ENCODE measurements at regions not wholly inside any gene's neighbourhood (a gene's known extent, or its start where the extent isn't known, plus 50 kb on each side); places are given as distances from the start of the nearest gene placed in this dataset.

DNA sequence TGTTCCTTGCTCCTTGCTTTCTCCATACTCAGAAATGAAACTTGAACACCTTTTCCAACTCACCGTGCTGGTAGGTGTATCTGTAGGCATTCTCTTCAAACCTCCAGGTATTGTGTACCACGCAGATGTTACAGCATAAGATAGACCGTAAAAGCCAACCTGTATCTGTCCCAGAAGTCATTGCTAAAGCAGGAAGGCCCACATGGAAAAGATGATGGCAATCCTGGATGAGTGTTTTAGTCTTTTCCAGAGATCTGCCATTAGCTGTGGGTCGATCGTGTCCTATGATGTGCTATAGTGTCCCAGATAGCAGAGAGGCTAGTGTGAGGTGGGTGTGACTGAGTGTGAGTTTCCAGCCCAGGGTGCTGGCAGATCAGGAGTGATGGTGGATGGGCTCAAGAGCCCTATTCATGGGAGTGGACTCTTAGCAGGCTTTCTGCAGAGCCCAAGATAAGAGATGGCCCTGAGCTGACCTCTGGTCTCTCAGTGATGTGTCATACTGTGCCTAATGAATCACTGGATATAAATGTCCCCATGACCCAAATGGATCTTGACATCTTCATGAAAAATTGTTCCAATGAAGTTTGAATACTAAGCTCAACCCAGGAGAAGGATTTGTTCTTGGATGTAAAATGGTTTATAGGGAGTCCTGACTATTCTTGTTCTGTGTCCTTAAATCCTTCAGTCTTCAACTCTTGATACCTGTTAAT is 69.1 kb upstream of the WDR1 start:
- no peaks in the 10 kb centered on the region for H3K27me3 ChIP-seq (ENCODE audit: control insufficient read depth in 1 of 2, insufficient read depth in 2 of 2, low read length in 2 of 2)

DNA sequence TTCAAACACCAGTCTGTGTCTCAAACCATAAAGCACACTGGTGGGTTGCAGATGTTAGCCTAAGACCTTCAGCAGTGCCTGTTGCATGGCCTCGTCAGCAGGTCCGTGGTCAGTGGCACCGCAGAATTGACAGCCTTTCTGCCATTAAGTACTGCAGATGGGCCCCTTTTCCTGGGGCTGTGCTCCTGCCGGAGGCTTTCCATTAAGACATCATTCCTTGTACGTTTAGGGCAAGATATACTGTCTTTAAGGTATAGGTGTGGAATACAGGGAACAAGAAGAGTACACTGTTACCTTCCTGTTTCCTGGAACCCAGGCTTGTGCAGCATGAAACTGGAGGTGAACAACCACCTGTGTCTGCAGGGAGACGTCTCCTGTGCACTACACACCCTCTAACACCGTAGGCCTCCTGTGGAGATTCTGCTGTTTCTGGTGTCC is 67.9 kb upstream of the WDR1 start:
- H3K36me3 ChIP-seq (ENCODE audit: insufficient read depth, low read length): no peaks in the 10 kb centered on the region
- no peak overlapping the region for H3K27ac ChIP-seq (ENCODE audit: low read depth, low read length)
- H3K9me3 ChIP-seq (ENCODE audit: low read length): no peaks in the 10 kb centered on the region
- H3K27me3 ChIP-seq (ENCODE audit: control insufficient read depth in 1 of 2, insufficient read depth in 2 of 2, low read length in 2 of 2): no peaks in the 10 kb centered on the region
- H3K4me1 ChIP-seq (ENCODE audit: insufficient read depth, low read length): no peaks in the 10 kb centered on the region
- H3K4me3 ChIP-seq (ENCODE audit: low read depth in 1 of 2, low read length in 2 of 2): no peak overlapping the region
- no peak overlapping the region for H3K9ac ChIP-seq (ENCODE audit: low read length)

More for the DNA sequence above, 69.1 kb upstream of the WDR1 start:
- no peak overlapping the region for H3K9ac ChIP-seq (ENCODE audit: low read length)
- no peak overlapping the region for H3K27ac ChIP-seq (ENCODE audit: low read depth, low read length)
- H3K4me3 ChIP-seq (ENCODE audit: low read depth in 1 of 2, low read length in 2 of 2): no peak overlapping the region
- H3K9me3 ChIP-seq (ENCODE audit: low read length): no peaks in the 10 kb centered on the region
- no peaks in the 10 kb centered on the region for H3K4me1 ChIP-seq (ENCODE audit: insufficient read depth, low read length)
- H3K36me3 ChIP-seq (ENCODE audit: insufficient read depth, low read length): no peaks in the 10 kb centered on the region

DNA sequence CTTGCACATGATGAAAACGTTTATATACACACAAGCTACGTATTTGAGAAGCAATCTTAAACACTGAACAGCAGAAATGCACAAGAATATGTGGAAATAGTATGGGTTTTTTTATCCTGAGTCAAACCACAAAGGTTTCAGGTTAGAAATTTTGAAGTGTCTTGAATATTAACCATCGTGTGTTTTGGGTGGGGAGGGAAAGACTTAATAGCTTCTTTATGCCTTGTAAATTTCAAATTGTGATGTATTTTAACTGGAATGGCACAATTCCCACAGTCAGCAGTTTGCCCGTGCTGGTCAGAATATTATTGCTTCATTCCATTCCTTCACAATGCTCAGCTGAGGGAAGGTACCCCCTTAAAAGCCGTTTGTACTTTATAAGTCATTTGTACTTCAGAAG is 67.4 kb upstream of the WDR1 start:
- Histone ChIP-seq H3K27ac (ENCODE audit: low read depth, low read length) (no peak overlapping the region), H3K9me3 (ENCODE audit: low read length) (no peaks in the 10 kb centered on the region), H3K36me3 (ENCODE audit: insufficient read depth, low read length) (no peaks in the 10 kb centered on the region), H3K4me3 (ENCODE audit: low read depth in 1 of 2, low read length in 2 of 2) (no peak overlapping the region), H3K9ac (ENCODE audit: low read length) (no peak overlapping the region), H3K27me3 (ENCODE audit: control insufficient read depth in 1 of 2, insufficient read depth in 2 of 2, low read length in 2 of 2) (no peaks in the 10 kb centered on the region), H3K4me1 (ENCODE audit: insufficient read depth, low read length) (no peaks in the 10 kb centered on the region)

DNA sequence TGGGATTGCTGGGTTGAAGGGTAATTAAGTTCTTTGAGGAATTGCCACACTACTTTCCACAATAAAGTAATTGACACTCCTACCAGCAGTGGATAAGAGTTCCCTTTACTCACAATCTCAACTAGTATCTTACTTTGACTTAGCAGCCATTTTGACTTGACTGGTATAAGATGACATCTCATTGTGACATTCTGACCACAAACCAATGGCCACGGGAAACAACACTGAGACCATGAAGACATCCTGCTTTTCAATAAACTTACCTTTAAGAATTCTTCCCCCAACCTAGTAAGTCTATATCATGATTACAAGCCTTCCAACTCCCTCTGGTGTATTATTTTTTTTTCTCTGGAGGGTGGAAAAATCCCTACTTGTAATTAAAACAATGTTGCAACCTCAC is 66.9 kb upstream of the WDR1 start:
- H3K27me3 ChIP-seq (ENCODE audit: control insufficient read depth in 1 of 2, insufficient read depth in 2 of 2, low read length in 2 of 2): no peaks in the 10 kb centered on the region

DNA sequence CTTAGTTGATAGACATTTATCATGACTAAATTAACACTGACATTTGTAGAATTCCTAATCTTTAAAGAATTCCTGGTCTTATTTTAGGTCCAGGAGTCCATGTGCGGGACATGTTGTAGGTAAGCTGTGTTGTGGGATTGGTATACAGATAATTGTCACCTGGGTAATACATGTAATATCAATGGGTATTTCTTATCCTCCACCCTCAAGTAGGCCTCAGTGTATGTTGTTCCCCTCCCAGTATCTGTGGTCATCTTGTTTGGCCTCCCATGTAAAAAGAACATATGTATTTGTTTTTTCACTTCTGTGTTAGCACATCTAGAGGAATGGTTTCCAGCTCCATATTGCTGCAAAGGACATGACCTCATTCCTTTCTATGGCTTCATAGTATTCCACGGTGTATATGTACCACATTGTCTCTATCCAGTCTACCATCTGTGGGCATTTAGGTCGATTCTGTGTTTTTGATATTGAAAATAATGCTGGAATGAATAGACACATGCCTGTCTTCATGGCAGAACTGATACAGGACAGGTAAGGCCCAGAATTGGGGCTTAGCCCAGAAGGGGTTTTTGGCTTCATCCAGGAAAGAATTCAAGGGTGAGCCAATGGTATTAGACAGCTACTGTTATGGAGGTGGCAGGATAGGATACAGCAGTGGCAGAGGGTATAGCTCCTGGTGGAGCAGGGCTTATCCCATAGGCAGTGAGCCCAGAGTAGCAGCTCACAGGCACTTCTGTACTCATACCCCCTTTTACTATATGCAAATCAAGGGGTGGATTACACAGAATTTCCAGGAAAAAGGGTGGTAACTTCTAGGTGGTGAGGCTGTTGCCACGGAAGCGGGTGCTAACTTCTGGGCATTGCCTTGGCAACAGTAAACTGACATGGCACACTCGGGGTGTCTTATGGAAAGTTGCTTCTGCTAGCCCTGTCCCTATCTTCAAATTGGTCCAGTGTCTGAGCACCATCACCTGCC is 66.1 kb upstream of the WDR1 start:
- Histone ChIP-seq H3K4me1 (ENCODE audit: insufficient read depth, low read length) (no peaks in the 10 kb centered on the region), H3K4me3 (ENCODE audit: low read depth in 1 of 2, low read length in 2 of 2) (no peak overlapping the region), H3K27me3 (ENCODE audit: control insufficient read depth in 1 of 2, insufficient read depth in 2 of 2, low read length in 2 of 2) (no peaks in the 10 kb centered on the region), H3K36me3 (ENCODE audit: insufficient read depth, low read length) (no peaks in the 10 kb centered on the region), H3K27ac (ENCODE audit: low read depth, low read length) (no peak overlapping the region), H3K9ac (ENCODE audit: low read length) (no peak overlapping the region), H3K9me3 (ENCODE audit: low read length) (no peaks in the 10 kb centered on the region)

More for the DNA sequence above, 66.9 kb upstream of the WDR1 start:
- Histone ChIP-seq H3K9me3 (ENCODE audit: low read length) (no peaks in the 10 kb centered on the region), H3K36me3 (ENCODE audit: insufficient read depth, low read length) (no peaks in the 10 kb centered on the region), H3K27ac (ENCODE audit: low read depth, low read length) (no peak overlapping the region), H3K4me3 (ENCODE audit: low read depth in 1 of 2, low read length in 2 of 2) (no peak overlapping the region), H3K4me1 (ENCODE audit: insufficient read depth, low read length) (no peaks in the 10 kb centered on the region), H3K9ac (ENCODE audit: low read length) (no peak overlapping the region)

DNA sequence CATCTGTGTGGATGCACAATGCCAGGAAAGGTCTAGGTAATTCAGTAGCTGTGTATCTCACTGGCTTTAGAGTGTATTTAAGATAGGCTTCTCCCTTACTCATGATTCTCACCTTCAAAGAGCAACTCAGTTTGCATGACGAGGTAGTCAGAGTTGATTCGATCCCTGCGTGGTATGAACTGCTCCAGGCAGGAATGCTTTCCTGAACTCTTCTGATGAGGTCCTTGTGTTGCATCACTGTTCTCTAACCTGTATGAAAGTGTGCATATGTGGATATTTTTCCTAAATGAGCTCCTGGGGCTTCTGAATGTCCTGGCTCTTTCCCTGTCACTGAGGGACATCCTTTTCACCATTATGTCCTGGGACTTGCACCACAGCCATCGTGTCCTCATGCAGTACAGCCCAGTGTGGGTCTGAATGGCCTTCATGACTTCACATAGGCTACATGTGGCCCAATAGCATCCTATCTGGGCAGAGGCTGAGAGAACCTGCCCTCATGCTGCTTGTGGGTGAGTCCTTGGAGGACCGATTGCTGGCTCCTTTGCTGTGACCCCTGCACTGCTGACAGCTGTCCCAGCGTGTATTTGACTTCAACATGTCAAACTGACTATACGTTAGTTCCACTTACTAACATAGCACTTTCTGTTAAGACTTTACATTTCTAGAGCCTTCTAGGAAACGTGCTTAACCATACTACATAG is 65.3 kb upstream of the WDR1 start:
- H3K27ac ChIP-seq (ENCODE audit: low read depth, low read length): no peak overlapping the region
- no peaks in the 10 kb centered on the region for H3K9me3 ChIP-seq (ENCODE audit: low read length)
- no peak overlapping the region for H3K9ac ChIP-seq (ENCODE audit: low read length)
- H3K27me3 ChIP-seq (ENCODE audit: control insufficient read depth in 1 of 2, insufficient read depth in 2 of 2, low read length in 2 of 2): no peaks in the 10 kb centered on the region
- H3K4me1 ChIP-seq (ENCODE audit: insufficient read depth, low read length): no peaks in the 10 kb centered on the region
- H3K4me3 ChIP-seq (ENCODE audit: low read depth in 1 of 2, low read length in 2 of 2): no peak overlapping the region
- H3K36me3 ChIP-seq (ENCODE audit: insufficient read depth, low read length): no peaks in the 10 kb centered on the region

DNA sequence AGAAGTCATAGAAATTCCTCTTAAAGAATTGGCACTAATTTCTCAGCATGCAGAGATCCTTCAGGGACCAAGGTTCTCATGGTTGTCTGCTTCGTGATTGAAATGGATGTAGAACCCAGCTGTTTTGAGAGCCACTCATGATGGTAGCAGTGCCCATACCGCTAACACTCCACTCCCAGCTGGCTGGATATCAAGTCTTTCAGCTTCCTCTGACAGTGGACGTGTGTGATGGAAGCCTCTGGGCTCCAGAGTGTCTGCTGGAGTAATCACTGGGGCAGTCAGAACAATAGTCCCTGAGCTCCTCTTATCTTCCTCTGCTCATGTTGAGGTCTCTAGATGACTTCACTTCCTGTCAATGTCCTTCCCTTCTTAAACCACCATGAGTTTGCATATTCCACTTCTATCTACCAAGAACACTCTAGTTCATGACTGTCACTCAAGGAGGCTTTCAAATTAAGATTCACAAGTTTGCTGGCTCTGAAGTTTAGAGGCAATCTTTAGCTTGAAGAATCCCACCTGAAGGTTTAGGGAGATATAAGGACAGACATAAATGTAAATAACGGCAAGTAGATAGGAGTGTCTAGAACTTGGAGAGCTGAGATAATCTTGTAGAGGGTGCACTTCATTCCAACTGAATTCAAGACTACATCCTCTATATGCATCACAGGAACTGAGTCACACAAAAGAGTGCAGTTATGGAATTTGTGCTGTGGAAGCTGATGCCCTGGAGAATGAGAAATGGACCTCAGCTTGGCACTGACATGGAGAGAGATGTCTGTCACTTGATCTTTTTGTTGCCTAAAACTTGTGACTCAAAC is 64.5 kb upstream of the WDR1 start:
- Histone ChIP-seq H3K27me3 (ENCODE audit: control insufficient read depth in 1 of 2, insufficient read depth in 2 of 2, low read length in 2 of 2) (no peaks in the 10 kb centered on the region), H3K27ac (ENCODE audit: low read depth, low read length) (no peak overlapping the region), H3K4me3 (ENCODE audit: low read depth in 1 of 2, low read length in 2 of 2) (no peak overlapping the region), H3K36me3 (ENCODE audit: insufficient read depth, low read length) (no peaks in the 10 kb centered on the region), H3K4me1 (ENCODE audit: insufficient read depth, low read length) (no peaks in the 10 kb centered on the region), H3K9me3 (ENCODE audit: low read length) (no peaks in the 10 kb centered on the region), H3K9ac (ENCODE audit: low read length) (no peak overlapping the region)

DNA sequence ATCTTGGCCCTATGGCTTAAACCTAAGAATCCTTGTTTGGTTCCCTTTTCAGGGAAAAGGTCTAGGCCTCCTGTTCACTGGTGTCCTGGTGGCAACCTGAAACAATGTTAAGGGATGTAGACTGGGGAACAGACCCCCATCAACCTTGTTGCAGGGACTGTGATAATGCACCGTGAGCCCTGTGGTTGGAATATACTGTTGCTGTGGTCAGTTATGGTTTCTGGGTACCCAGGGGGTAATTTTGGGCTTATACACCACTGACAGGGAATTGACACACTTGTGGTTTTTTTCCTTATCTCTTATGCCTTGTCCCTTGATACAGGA is 64.0 kb upstream of the WDR1 start:
- Histone ChIP-seq H3K27me3 (ENCODE audit: control insufficient read depth in 1 of 2, insufficient read depth in 2 of 2, low read length in 2 of 2) (no peaks in the 10 kb centered on the region), H3K9me3 (ENCODE audit: low read length) (no peaks in the 10 kb centered on the region), H3K9ac (ENCODE audit: low read length) (no peak overlapping the region), H3K4me3 (ENCODE audit: low read depth in 1 of 2, low read length in 2 of 2) (no peak overlapping the region), H3K4me1 (ENCODE audit: insufficient read depth, low read length) (no peaks in the 10 kb centered on the region), H3K36me3 (ENCODE audit: insufficient read depth, low read length) (no peaks in the 10 kb centered on the region), H3K27ac (ENCODE audit: low read depth, low read length) (no peak overlapping the region)

DNA sequence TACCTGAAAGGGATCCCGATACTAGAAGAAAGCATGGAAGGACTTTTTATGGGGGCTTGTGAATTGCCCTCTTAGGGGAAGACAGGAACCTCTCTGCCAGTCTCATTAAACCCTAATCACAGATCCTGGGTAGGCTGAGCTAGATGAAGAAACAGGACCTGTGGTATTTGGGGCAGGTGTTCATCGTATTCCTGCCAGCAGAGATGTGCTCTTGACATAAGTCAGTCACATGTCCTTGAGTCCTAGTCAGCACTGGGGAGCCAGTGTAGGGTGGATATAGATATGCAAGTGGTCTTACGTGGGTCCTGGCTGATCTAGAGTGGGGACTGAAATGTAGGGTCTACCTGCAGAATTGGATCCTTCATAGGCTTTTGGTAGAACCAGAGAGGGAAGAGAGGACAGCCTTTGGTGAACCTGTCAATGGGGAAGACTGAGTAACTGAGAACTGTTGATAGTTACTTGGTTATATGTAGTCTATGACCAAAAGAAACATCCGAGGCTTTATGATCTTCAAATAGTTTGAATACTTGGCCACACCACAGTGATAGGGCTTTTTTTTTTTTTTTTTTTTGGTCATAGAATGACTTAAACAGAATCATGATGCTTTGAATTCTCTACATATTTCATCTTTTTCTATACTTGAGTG is 63.5 kb upstream of the WDR1 start:
- Histone ChIP-seq H3K27me3 (ENCODE audit: control insufficient read depth in 1 of 2, insufficient read depth in 2 of 2, low read length in 2 of 2) (no peaks in the 10 kb centered on the region), H3K4me1 (ENCODE audit: insufficient read depth, low read length) (peaks cover 1% of the 10 kb centered on the region), H3K4me3 (ENCODE audit: low read depth in 1 of 2, low read length in 2 of 2) (no peak overlapping the region), H3K9me3 (ENCODE audit: low read length) (no peaks in the 10 kb centered on the region), H3K27ac (ENCODE audit: low read depth, low read length) (no peak overlapping the region), H3K36me3 (ENCODE audit: insufficient read depth, low read length) (no peaks in the 10 kb centered on the region), H3K9ac (ENCODE audit: low read length) (no peak overlapping the region)

DNA sequence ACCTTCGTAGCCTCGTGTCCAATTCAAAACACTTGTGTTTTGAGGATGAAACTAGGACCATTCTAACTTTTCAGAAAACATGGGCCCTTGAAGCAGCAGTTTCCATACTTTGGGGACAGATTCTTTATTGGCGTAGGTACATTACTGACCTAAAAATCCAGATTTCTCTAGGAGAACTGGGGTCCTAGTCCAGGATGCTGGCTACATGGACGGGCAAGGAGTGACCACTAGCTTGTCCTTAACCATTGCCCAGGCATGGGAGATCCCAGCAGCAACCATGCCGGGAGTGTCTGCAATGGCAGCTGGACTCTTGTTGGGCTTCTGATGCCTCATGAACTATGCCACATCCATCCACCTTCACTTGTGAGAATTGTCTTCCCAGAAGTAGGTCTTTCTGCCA is 62.2 kb upstream of the WDR1 start:
- Histone ChIP-seq H3K9ac (ENCODE audit: low read length) (no peak overlapping the region), H3K36me3 (ENCODE audit: insufficient read depth, low read length) (no peaks in the 10 kb centered on the region), H3K9me3 (ENCODE audit: low read length) (no peaks in the 10 kb centered on the region), H3K27me3 (ENCODE audit: control insufficient read depth in 1 of 2, insufficient read depth in 2 of 2, low read length in 2 of 2) (no peaks in the 10 kb centered on the region), H3K4me1 (ENCODE audit: insufficient read depth, low read length) (peaks cover 14% of the 10 kb centered on the region), H3K27ac (ENCODE audit: low read depth, low read length) (no peak overlapping the region), H3K4me3 (ENCODE audit: low read depth in 1 of 2, low read length in 2 of 2) (no peak overlapping the region)
